Endothelial cell (in vitro differentiated cells): ENCODE measurements at regions not wholly inside any gene's neighbourhood (a gene's known extent, or its start where the extent isn't known, plus 50 kb on each side); places are given as distances from the start of the nearest gene placed in this dataset.

Experiments
- DNase-seq: peaks from one replicate; pipeline ENCODE4 v3.0.0; 2021; ENCODE audit warnings: low spot score
- H3K27ac Mint-ChIP-seq: one replicate; pipeline ENCODE4 v1.8.0; 2021; ENCODE audit warnings: mixed read lengths, inconsistent platforms; ENCODE audit not compliant: unreplicated experiment
- H3K27me3 Mint-ChIP-seq: one replicate; pipeline ENCODE4 v1.8.0; 2021; ENCODE audit warnings: mild to moderate bottlenecking, moderate library complexity, mixed read lengths, inconsistent platforms; ENCODE audit not compliant: unreplicated experiment
- H3K36me3 Mint-ChIP-seq: one replicate; pipeline ENCODE4 v1.8.0; 2021; ENCODE audit warnings: mild to moderate bottlenecking, low read depth, mixed read lengths, inconsistent platforms; ENCODE audit not compliant: unreplicated experiment
- H3K4me1 Mint-ChIP-seq: one replicate; pipeline ENCODE4 v1.8.0; 2021; ENCODE audit warnings: mild to moderate bottlenecking, mixed read lengths, inconsistent platforms; ENCODE audit not compliant: unreplicated experiment
- H3K4me3 Mint-ChIP-seq: one replicate; pipeline ENCODE4 v1.8.0; 2021; ENCODE audit warnings: mild to moderate bottlenecking, mixed read lengths, inconsistent platforms; ENCODE audit not compliant: unreplicated experiment
- H3K9me3 Mint-ChIP-seq: one replicate; pipeline ENCODE4 v1.8.0; 2021; ENCODE audit warnings: mixed read lengths, inconsistent platforms; ENCODE audit not compliant: unreplicated experiment
- TF ChIP-seq, protein P1 (sequence below): fragments of 200-600 bp; sonication (generic); IDR thresholded peaks from one replicate; pipeline ENCODE4 v1.5.0; 2021; ENCODE audit warnings: antibody characterized with exemption; ENCODE audit not compliant: unreplicated experiment

DNA sequence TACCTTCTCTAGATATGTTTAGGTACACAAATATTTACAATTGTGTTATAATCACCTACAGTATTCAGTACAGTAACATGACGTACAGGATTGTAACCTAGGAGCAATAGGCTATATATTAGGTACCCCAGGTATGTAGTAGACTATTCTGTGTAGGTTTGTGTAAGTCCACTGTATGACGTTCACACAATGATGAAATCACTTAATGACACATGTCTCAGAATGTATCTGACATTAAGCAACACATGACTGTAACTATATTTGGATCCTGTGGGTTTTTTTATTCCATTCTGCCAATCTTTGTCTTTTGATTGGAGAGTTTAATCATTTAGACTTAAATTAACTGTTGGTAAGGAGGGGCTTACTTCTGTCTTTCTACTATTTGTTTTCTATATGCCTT is 52.1 kb downstream of the STYXL2 start:
- H3K27ac Mint-ChIP-seq = no peak overlapping the region
- no peak overlapping the region for H3K4me3 Mint-ChIP-seq
- no peaks in the 10 kb centered on the region for H3K36me3 Mint-ChIP-seq
- H3K4me1 Mint-ChIP-seq = peaks cover 12% of the 10 kb centered on the region
- TF ChIP-seq, protein P1, sequence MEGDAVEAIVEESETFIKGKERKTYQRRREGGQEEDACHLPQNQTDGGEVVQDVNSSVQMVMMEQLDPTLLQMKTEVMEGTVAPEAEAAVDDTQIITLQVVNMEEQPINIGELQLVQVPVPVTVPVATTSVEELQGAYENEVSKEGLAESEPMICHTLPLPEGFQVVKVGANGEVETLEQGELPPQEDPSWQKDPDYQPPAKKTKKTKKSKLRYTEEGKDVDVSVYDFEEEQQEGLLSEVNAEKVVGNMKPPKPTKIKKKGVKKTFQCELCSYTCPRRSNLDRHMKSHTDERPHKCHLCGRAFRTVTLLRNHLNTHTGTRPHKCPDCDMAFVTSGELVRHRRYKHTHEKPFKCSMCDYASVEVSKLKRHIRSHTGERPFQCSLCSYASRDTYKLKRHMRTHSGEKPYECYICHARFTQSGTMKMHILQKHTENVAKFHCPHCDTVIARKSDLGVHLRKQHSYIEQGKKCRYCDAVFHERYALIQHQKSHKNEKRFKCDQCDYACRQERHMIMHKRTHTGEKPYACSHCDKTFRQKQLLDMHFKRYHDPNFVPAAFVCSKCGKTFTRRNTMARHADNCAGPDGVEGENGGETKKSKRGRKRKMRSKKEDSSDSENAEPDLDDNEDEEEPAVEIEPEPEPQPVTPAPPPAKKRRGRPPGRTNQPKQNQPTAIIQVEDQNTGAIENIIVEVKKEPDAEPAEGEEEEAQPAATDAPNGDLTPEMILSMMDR = no peak
- no peaks in the 10 kb centered on the region for H3K27me3 Mint-ChIP-seq
- H3K9me3 Mint-ChIP-seq = no peaks in the 10 kb centered on the region
- no peak for DNase-seq

GRCh38 chr1:167146903-167147539 is 53.1 kb downstream of the STYXL2 start:
- H3K27ac Mint-ChIP-seq = no peak overlapping the region
- H3K36me3 Mint-ChIP-seq = no peaks in the 10 kb centered on the region

DNA sequence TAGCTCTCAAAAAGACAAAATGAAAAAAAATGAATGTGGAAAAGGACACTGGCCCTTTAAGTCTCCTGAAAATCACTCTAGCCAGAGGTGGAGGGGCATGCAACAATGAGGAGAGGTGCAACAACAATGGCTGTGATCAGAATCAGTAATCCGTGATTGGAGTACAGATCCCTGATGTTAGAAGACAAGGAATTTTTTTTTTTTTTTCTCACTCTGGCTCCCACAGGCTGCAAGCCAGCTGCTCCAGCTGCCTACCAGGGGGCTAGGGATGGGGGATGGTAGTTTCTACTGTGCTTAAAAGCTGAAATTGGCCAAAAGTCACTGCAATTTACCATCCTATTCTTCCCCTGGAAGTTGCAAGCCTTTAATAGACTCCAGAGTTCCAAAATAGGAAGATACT is 54.5 kb downstream of the STYXL2 start:
- Mint-ChIP-seq H3K27ac (no peak overlapping the region), H3K27me3 (peaks cover 1% of the 10 kb centered on the region)

More at GRCh38 chr1:167146903-167147539, 53.1 kb downstream of the STYXL2 start:
- Mint-ChIP-seq H3K9me3 (no peaks in the 10 kb centered on the region), H3K4me3 (no peak overlapping the region), H3K27me3 (no peaks in the 10 kb centered on the region), H3K4me1 (peaks cover 12% of the 10 kb centered on the region)
- TF ChIP-seq, protein P1 = no peak
- no peak for DNase-seq

DNA sequence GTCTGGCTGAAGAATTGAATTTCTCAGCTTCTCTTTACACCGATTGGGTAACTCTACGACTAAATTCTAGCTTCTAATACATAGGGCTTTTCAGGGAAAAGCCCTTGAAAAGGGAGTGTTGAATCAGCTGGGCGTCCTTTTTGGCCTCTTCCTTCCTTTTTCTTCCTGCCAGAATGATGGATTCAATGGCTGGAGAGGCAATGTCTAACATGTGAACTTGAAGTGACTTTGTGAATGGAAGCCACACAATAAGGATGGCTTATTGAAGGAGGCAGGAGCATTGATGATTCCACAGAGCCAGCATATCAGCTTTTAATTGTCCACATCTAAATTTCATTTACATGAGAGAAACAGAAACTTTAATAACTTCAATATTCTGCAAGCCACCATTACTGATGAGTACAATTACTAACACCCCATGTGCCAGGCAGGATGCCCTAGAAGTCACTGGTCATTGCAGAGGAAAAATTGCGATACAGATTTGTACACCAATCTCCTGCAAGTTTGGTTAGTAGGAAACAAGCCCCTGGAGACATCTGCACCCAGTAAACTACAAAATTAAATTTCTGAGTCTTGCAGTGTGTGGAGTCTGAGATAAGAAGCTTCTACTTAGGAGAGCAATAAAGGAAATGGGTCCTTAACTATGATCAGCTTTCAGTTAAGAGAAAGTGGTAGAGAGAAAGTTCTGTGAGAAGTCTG is 56.1 kb downstream of the STYXL2 start:
- DNase-seq = no peak
- no peak overlapping the region for H3K4me3 Mint-ChIP-seq
- peaks cover 24% of the 10 kb centered on the region for H3K4me1 Mint-ChIP-seq
- no peaks in the 10 kb centered on the region for H3K36me3 Mint-ChIP-seq
- TF ChIP-seq, protein P1 = no peak
- H3K27me3 Mint-ChIP-seq = peaks cover 2% of the 10 kb centered on the region
- no peaks in the 10 kb centered on the region for H3K9me3 Mint-ChIP-seq
- no peak overlapping the region for H3K27ac Mint-ChIP-seq

More for the DNA sequence above, 54.5 kb downstream of the STYXL2 start:
- no peaks in the 10 kb centered on the region for H3K36me3 Mint-ChIP-seq
- no peak for DNase-seq
- H3K9me3 Mint-ChIP-seq = no peaks in the 10 kb centered on the region
- TF ChIP-seq, protein P1 = no peak
- H3K4me3 Mint-ChIP-seq = peak overlapping the region; percentile 72
- peaks cover 20% of the 10 kb centered on the region for H3K4me1 Mint-ChIP-seq

DNA sequence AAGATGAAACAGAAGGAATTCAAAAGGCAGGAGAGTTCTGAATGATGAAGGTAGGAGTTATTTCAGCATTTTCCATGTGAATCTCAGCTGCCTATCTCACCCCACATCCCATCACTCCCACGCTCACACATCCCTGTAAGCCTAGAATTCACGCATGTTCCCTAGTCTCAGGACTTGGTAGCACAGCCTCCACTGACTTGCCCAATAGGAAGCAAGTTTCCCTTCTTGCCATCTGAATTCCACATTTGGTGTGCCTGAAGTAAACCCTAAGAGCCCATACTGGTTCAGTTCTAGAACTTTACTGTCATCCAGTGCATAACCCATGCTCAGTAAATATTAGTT is 56.6 kb downstream of the STYXL2 start:
- peaks cover 24% of the 10 kb centered on the region for H3K4me1 Mint-ChIP-seq

More for the DNA sequence above, 56.6 kb downstream of the STYXL2 start:
- TF ChIP-seq, protein P1 = no peak
- Mint-ChIP-seq H3K36me3 (no peaks in the 10 kb centered on the region), H3K9me3 (no peaks in the 10 kb centered on the region), H3K27ac (no peak overlapping the region), H3K27me3 (peaks cover 2% of the 10 kb centered on the region), H3K4me3 (no peak overlapping the region)
- no peak for DNase-seq
